ENCODE measurements at regions not wholly inside any gene's neighbourhood (a gene's known extent, or its start where the extent isn't known, plus 50 kb on each side); places are given as distances from the start of the nearest gene placed in this dataset.

- TF ChIP-seq TAF1 (IDR thresholded peaks at IDR 0.05; ENCODE audit: borderline replicate concordance, insufficient read depth, low read length): no peak
- no peak for TF ChIP-seq SIN3A (IDR thresholded peaks at IDR 0.05; ENCODE audit: borderline replicate concordance, insufficient read depth, low read length)
- no peak for TF ChIP-seq POLR2AphosphoS5 (IDR thresholded peaks at IDR 0.05; ENCODE audit: low read depth, low read length)
- TF ChIP-seq REST (IDR thresholded peaks at IDR 0.05; ENCODE audit: insufficient read depth in 1 of 2, low read depth in 2 of 2, low read length in 2 of 2): no peak
- no peak for TF ChIP-seq FOXP2 (optimal IDR thresholded peaks at IDR 0.05; ENCODE audit: borderline replicate concordance, extremely low read depth, extremely low read length, insufficient read depth)
Observed at GRCh38 chr17:73850426-73850825, 206.2 kb upstream of the SDK2 start.

GRCh38 chr17:73851091-73851490 is 206.8 kb upstream of the SDK2 start:
- TF ChIP-seq FOXP2 (optimal IDR thresholded peaks at IDR 0.05; ENCODE audit: borderline replicate concordance, extremely low read depth, extremely low read length, insufficient read depth) (no peak), SIN3A (IDR thresholded peaks at IDR 0.05; ENCODE audit: borderline replicate concordance, insufficient read depth, low read length) (no peak), POLR2AphosphoS5 (IDR thresholded peaks at IDR 0.05; ENCODE audit: low read depth, low read length) (no peak), TAF1 (IDR thresholded peaks at IDR 0.05; ENCODE audit: borderline replicate concordance, insufficient read depth, low read length) (no peak), REST (IDR thresholded peaks at IDR 0.05; ENCODE audit: insufficient read depth in 1 of 2, low read depth in 2 of 2, low read length in 2 of 2) (no peak)

GRCh38 chr17:73851921-73852320 is 207.7 kb upstream of the SDK2 start:
- TF ChIP-seq TAF1 (IDR thresholded peaks at IDR 0.05; ENCODE audit: borderline replicate concordance, insufficient read depth, low read length) (no peak), REST (IDR thresholded peaks at IDR 0.05; ENCODE audit: insufficient read depth in 1 of 2, low read depth in 2 of 2, low read length in 2 of 2) (no peak), SIN3A (IDR thresholded peaks at IDR 0.05; ENCODE audit: borderline replicate concordance, insufficient read depth, low read length) (no peak), POLR2AphosphoS5 (IDR thresholded peaks at IDR 0.05; ENCODE audit: low read depth, low read length) (no peak), FOXP2 (optimal IDR thresholded peaks at IDR 0.05; ENCODE audit: borderline replicate concordance, extremely low read depth, extremely low read length, insufficient read depth) (no peak)

- TF ChIP-seq SIN3A (IDR thresholded peaks at IDR 0.05; ENCODE audit: borderline replicate concordance, insufficient read depth, low read length): no peak
- no peak for TF ChIP-seq FOXP2 (optimal IDR thresholded peaks at IDR 0.05; ENCODE audit: borderline replicate concordance, extremely low read depth, extremely low read length, insufficient read depth)
- no peak for TF ChIP-seq POLR2AphosphoS5 (IDR thresholded peaks at IDR 0.05; ENCODE audit: low read depth, low read length)
- no peak for TF ChIP-seq TAF1 (IDR thresholded peaks at IDR 0.05; ENCODE audit: borderline replicate concordance, insufficient read depth, low read length)
- no peak for TF ChIP-seq REST (IDR thresholded peaks at IDR 0.05; ENCODE audit: insufficient read depth in 1 of 2, low read depth in 2 of 2, low read length in 2 of 2)
Observed at GRCh38 chr17:73855720-73856333, 211.6 kb upstream of the SDK2 start.

All from PFSK-1 (cell line).